Naive thymus-derived CD4-positive, alpha-beta T cell (primary cell): ENCODE measurements at regions not wholly inside any gene's neighbourhood (a gene's known extent, or its start where the extent isn't known, plus 50 kb on each side); places are given as distances from the start of the nearest gene placed in this dataset.

Source experiments
- ATAC-seq: fragments of 150-1000 bp; cut with Tn5 transposase; 2 replicates; pipeline ENCODE4 v1.10.0; 2021; ENCODE audit warnings: mild to moderate bottlenecking, moderate library complexity
- CTCF ChIA-PET: fragments of 350-600 bp; sonication (Branson Sonifier 250); formaldehyde crosslinking; loops from one replicate; lab custom pipeline; 2021; ENCODE audit warnings: antibody characterized with exemption; lab: Charles Lee
- POLR2A ChIA-PET: fragments of 350-600 bp; sonication (Branson Sonifier 250); formaldehyde crosslinking; loops from one replicate; lab custom pipeline; 2021; ENCODE audit warnings: antibody characterized with exemption, inconsistent platforms; lab: Charles Lee
- DNase-seq, 9 donors: peaks; one replicate each; pipeline versions ENCODE4 v3.0.0 to v3.0.0-alpha.2; 2020 to 2022; ENCODE audit warnings: mixed read lengths in 1 of 9
- H3K27ac ChIP-seq: one replicate; pipeline ENCODE4 v1.7.0; 2013; ENCODE audit warnings: mild to moderate bottlenecking, low read depth, low read length, moderate library complexity
- H3K27me3 ChIP-seq, 2 donors: one replicate each; pipeline ENCODE4 v1.7.0; 2013; ENCODE audit warnings: low read length in 2 of 2, mild to moderate bottlenecking in 2 of 2, moderate library complexity in 2 of 2; ENCODE audit not compliant: control insufficient read depth in 2 of 2, insufficient read depth in 2 of 2
- H3K36me3 ChIP-seq, 3 experiments: 1 replicate in 2 of 3; 2 replicates in 1 of 3; pipeline ENCODE4 v1.7.0; 2013; ENCODE audit warnings: low read length in 3 of 3, mild to moderate bottlenecking in 3 of 3, moderate library complexity in 1 of 3; ENCODE audit not compliant: insufficient read depth in 3 of 3, control insufficient read depth in 2 of 3
- H3K4me1 ChIP-seq, 2 donors: one replicate each; pipeline ENCODE4 v1.7.0; 2013; ENCODE audit warnings: low read length in 2 of 2, mild to moderate bottlenecking in 2 of 2, moderate library complexity in 1 of 2; ENCODE audit not compliant: control insufficient read depth in 2 of 2, insufficient read depth in 2 of 2
- H3K4me3 ChIP-seq: 2 replicates; pipeline ENCODE4 v1.7.0; 2013; ENCODE audit warnings: mild to moderate bottlenecking, low read length
- H3K9me3 ChIP-seq, 3 experiments: 1 replicate in 2 of 3; 2 replicates in 1 of 3; pipeline ENCODE4 v1.7.0; 2013; ENCODE audit warnings: low read length in 3 of 3; ENCODE audit not compliant: control insufficient read depth in 2 of 3
- H3K27ac Mint-ChIP-seq, 9 donors: one replicate each; pipeline ENCODE4 v1.8.0; 2020 to 2022; ENCODE audit warnings: mixed read lengths in 9 of 9, mild to moderate bottlenecking in 8 of 9, moderate library complexity in 5 of 9, inconsistent platforms in 2 of 9
- H3K27me3 Mint-ChIP-seq, 5 donors: one replicate each; pipeline ENCODE4 v1.8.0; 2021 to 2022; ENCODE audit warnings: mixed read lengths in 5 of 5, mild to moderate bottlenecking in 1 of 5
- H3K36me3 Mint-ChIP-seq, 5 donors: one replicate each; pipeline ENCODE4 v1.8.0; 2020 to 2022; ENCODE audit warnings: mixed read lengths in 5 of 5, mild to moderate bottlenecking in 3 of 5, inconsistent platforms in 1 of 5
- H3K4me1 Mint-ChIP-seq, 7 donors: one replicate each; pipeline ENCODE4 v1.8.0; 2020 to 2022; ENCODE audit warnings: mixed read lengths in 7 of 7, mild to moderate bottlenecking in 3 of 7, inconsistent platforms in 1 of 7
- H3K4me3 Mint-ChIP-seq, 10 donors: one replicate each; pipeline ENCODE4 v1.8.0; 2020 to 2022; ENCODE audit warnings: mild to moderate bottlenecking in 10 of 10, mixed read lengths in 10 of 10, moderate library complexity in 6 of 10, inconsistent platforms in 2 of 10
- H3K9me3 Mint-ChIP-seq, 11 donors: one replicate each; pipeline ENCODE4 v1.8.0; 2020 to 2022; ENCODE audit warnings: mixed read lengths in 11 of 11, mild to moderate bottlenecking in 4 of 11, inconsistent platforms in 1 of 11, moderate library complexity in 1 of 11
- intact Hi-C, 2 donors: fragments of 100-400 bp; cut with micrococcal nuclease; formaldehyde crosslinking; loops; one replicate each; pipeline ENCODE4 v1.15.1; 2023

DNA sequence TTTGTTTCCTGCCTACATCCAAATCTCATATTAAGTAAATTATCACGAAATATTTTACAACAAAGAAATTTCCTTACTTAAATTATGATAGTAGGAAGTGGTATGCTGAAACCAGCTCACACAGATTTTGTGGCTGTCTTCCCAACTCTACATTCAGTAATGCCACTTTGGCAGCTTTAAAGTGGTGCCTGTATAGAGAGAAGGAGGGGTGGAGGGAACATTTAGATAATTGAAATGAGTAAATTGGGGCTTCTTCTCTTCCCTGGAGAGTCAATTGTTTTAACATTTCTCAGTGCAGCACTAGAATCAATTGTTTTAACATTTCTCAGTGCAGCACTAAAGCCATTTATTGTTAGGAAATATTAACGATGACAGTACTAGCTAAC is 1323.1 kb downstream of the PCDH7 start:
- H3K9me3 ChIP-seq: no peaks in the 10 kb centered on the region
- POLR2A ChIA-PET: no interaction called here

GRCh38 chr4:32061916-32062315 is 1341.7 kb downstream of the PCDH7 start:
- Histone ChIP-seq H3K36me3 (no peaks in the 10 kb centered on the region), H3K27me3 (no peaks in the 10 kb centered on the region), H3K27ac (no peak overlapping the region), H3K4me3 (no peak overlapping the region), H3K4me1 (no peaks in the 10 kb centered on the region), H3K9me3 (no peaks in the 10 kb centered on the region)
- ATAC-seq (no peak), DNase-seq (no peak)
- CTCF ChIA-PET: no interaction called here
- POLR2A ChIA-PET: no interaction called here
- intact Hi-C loops: no loop called here
- Mint-ChIP-seq H3K27me3 (no peaks in the 10 kb centered on the region), H3K4me1 (no peaks in the 10 kb centered on the region), H3K4me3 (no peak overlapping the region), H3K9me3 (peaks cover 0 to 26% (median 4%) of the 10 kb centered on the region in 11 donors), H3K36me3 (no peaks in the 10 kb centered on the region), H3K27ac (no peak overlapping the region)

More for the DNA sequence above, 1323.1 kb downstream of the PCDH7 start:
- no peaks in the 10 kb centered on the region for H3K4me1 ChIP-seq
- H3K4me1 Mint-ChIP-seq: no peaks in the 10 kb centered on the region
- no peak overlapping the region for H3K4me3 Mint-ChIP-seq
- H3K36me3 ChIP-seq: no peaks in the 10 kb centered on the region
- H3K9me3 Mint-ChIP-seq: peaks cover 0 to 36% (median 5%) of the 10 kb centered on the region in 11 donors
- no peak overlapping the region for H3K27ac ChIP-seq
- no peaks in the 10 kb centered on the region for H3K27me3 Mint-ChIP-seq
- ATAC-seq: no peak
- H3K4me3 ChIP-seq: no peak overlapping the region
- DNase-seq: no peak
- H3K27me3 ChIP-seq: no peaks in the 10 kb centered on the region
- CTCF ChIA-PET: no interaction called here
- H3K36me3 Mint-ChIP-seq: no peaks in the 10 kb centered on the region
- H3K27ac Mint-ChIP-seq: no peak overlapping the region
- intact Hi-C loops: no loop called here

- Mint-ChIP-seq H3K36me3 (peaks cover 0 to 4% (median 0%) of the 10 kb centered on the region in 5 donors), H3K9me3 (peaks cover 0 to 13% (median 3%) of the 10 kb centered on the region in 11 donors), H3K4me1 (no peaks in the 10 kb centered on the region), H3K4me3 (no peak overlapping the region), H3K27me3 (no peaks in the 10 kb centered on the region), H3K27ac (no peak overlapping the region)
- no peaks in the 10 kb centered on the region for H3K4me1 ChIP-seq
- no peaks in the 10 kb centered on the region for H3K36me3 ChIP-seq
- H3K27ac ChIP-seq: no peak overlapping the region
- no peak for DNase-seq
- no peak overlapping the region for H3K4me3 ChIP-seq
- ChIA-PET POLR2A (no interaction called here), CTCF (no interaction called here)
- intact Hi-C loops: no loop called here
- H3K27me3 ChIP-seq: no peaks in the 10 kb centered on the region
- H3K9me3 ChIP-seq: no peaks in the 10 kb centered on the region
- ATAC-seq: no peak
Observed at GRCh38 chr4:32073542-32073941, 1353.4 kb downstream of the PCDH7 start.

GRCh38 chr4:32087211-32087610 is 1367.0 kb downstream of the PCDH7 start:
- intact Hi-C loops: no loop called here
- no peaks in the 10 kb centered on the region for H3K36me3 Mint-ChIP-seq
- CTCF ChIA-PET: no interaction called here

GRCh38 chr4:32094987-32095386 is 1374.8 kb downstream of the PCDH7 start:
- Histone ChIP-seq H3K27ac (no peak overlapping the region), H3K4me3 (no peak overlapping the region), H3K4me1 (no peaks in the 10 kb centered on the region), H3K27me3 (no peaks in the 10 kb centered on the region), H3K9me3 (peaks cover 0 to 4% (median 0%) of the 10 kb centered on the region in 3 experiments), H3K36me3 (no peaks in the 10 kb centered on the region)
- H3K4me3 Mint-ChIP-seq: no peak overlapping the region
- peaks cover 0 to 13% (median 0%) of the 10 kb centered on the region in 11 donors for H3K9me3 Mint-ChIP-seq
- H3K27ac Mint-ChIP-seq: no peak overlapping the region
- intact Hi-C loops: no loop called here
- CTCF ChIA-PET: no interaction called here
- no peaks in the 10 kb centered on the region for H3K4me1 Mint-ChIP-seq
- ATAC-seq: no peak
- POLR2A ChIA-PET: no interaction called here
- no peaks in the 10 kb centered on the region for H3K27me3 Mint-ChIP-seq
- H3K36me3 Mint-ChIP-seq: no peaks in the 10 kb centered on the region
- DNase-seq: no peak

More at GRCh38 chr4:32087211-32087610, 1367.0 kb downstream of the PCDH7 start:
- DNase-seq (no peak), ATAC-seq (no peak)
- no peak overlapping the region for H3K27ac ChIP-seq
- no peak overlapping the region for H3K4me3 ChIP-seq
- no peaks in the 10 kb centered on the region for H3K4me1 ChIP-seq
- H3K27me3 ChIP-seq: no peaks in the 10 kb centered on the region
- no peaks in the 10 kb centered on the region for H3K36me3 ChIP-seq
- Mint-ChIP-seq H3K27ac (no peak overlapping the region), H3K4me3 (no peak overlapping the region), H3K27me3 (no peaks in the 10 kb centered on the region), H3K4me1 (no peaks in the 10 kb centered on the region), H3K9me3 (peaks cover 0 to 13% (median 6%) of the 10 kb centered on the region in 11 donors)
- POLR2A ChIA-PET: no interaction called here
- H3K9me3 ChIP-seq: no peaks in the 10 kb centered on the region

DNA sequence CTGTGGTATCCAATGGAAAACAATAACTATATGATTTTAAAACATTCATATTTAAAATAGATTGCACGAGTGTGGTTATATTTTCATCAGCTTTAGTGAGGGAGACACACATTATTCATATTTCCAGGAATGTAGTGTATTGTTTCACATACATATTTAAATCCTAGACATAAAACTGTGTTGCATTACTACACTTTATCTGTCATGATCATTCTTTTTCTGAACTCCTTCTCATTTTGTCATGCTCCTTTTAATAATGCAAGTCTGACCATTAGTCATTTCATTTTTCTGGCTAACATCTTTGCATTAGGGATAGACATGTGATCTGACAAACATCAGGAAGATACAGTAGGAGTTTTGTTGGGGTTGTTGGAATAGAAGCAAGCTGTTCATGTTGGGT is 1382.7 kb downstream of the PCDH7 start:
- H3K4me3 ChIP-seq: no peak overlapping the region
- no peaks in the 10 kb centered on the region for H3K9me3 ChIP-seq
- POLR2A ChIA-PET: no interaction called here
- no peaks in the 10 kb centered on the region for H3K4me1 ChIP-seq
- no peak overlapping the region for H3K27ac ChIP-seq
- Mint-ChIP-seq H3K27me3 (no peaks in the 10 kb centered on the region), H3K9me3 (peaks cover 0 to 18% (median 5%) of the 10 kb centered on the region in 11 donors), H3K4me3 (no peak overlapping the region), H3K36me3 (no peaks in the 10 kb centered on the region), H3K27ac (no peak overlapping the region), H3K4me1 (no peaks in the 10 kb centered on the region)
- DNase-seq: no peak
- intact Hi-C loops: no loop called here
- H3K27me3 ChIP-seq: no peaks in the 10 kb centered on the region
- CTCF ChIA-PET: interaction anchor here (0.6 kb wide), 1 partner anchor 42 kb away, joined by 3 read pairs; no protein-coding TSS in a partner anchor
- no peak for ATAC-seq
- no peaks in the 10 kb centered on the region for H3K36me3 ChIP-seq

- intact Hi-C loops: no loop called here
- no peaks in the 10 kb centered on the region for H3K4me1 ChIP-seq
- H3K36me3 ChIP-seq: no peaks in the 10 kb centered on the region
- Mint-ChIP-seq H3K27ac (no peak overlapping the region), H3K4me1 (no peaks in the 10 kb centered on the region), H3K27me3 (no peaks in the 10 kb centered on the region), H3K36me3 (no peaks in the 10 kb centered on the region), H3K4me3 (no peak overlapping the region), H3K9me3 (peaks cover 0 to 25% (median 9%) of the 10 kb centered on the region in 11 donors)
- no peak overlapping the region for H3K4me3 ChIP-seq
- no peaks in the 10 kb centered on the region for H3K27me3 ChIP-seq
- CTCF ChIA-PET: interaction anchor here (0.7 kb wide), 1 partner anchor 35 kb away, joined by 3 read pairs; no protein-coding TSS in a partner anchor
- ATAC-seq: no peak
- no peaks in the 10 kb centered on the region for H3K9me3 ChIP-seq
- no peak for DNase-seq
- POLR2A ChIA-PET: no interaction called here
- no peak overlapping the region for H3K27ac ChIP-seq
Observed at GRCh38 chr4:32106767-32107166, 1386.6 kb downstream of the PCDH7 start.
